ENCODE measurements at regions not wholly inside any gene's neighbourhood (a gene's known extent, or its start where the extent isn't known, plus 50 kb on each side); places are given as distances from the start of the nearest gene placed in this dataset.

DNA sequence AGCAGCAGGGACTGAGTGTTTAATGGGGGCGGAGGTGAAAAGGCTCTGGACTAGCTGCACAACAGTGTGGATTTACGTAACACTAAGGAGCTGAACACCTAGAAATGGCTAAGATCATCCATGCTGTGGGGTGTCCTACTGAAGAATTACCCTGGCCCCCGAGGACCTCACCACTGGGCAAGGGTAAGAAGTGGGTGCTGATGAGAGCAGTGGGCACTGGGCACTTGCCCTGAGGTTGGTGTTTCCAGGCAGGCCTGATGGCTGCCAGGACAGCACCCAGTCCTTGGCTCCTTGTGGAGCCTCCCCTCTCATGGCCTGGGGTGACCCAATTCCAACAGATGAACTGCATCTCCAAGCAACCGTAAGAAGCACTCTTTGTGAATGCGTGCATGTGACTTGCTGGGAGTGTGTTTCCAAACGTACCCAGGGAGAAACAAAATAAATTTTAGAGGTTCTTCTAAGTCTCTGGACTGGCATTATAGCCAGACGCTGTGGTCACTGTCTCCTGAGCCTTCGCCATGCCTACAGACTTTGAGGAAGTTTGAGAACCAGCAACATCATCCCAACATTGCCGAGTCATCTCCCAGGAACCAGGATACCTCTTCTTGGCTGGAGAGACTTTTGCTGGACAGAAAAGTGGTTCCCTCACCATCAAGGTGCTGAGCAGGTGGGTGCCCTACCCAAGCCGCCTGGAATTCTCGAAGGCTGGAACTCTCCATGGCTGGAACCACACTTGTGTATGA lies 245.9 kb downstream of the ERMARD start:
- Histone ChIP-seq H3K27me3 (ENCODE audit: insufficient read depth) (no peaks in the 10 kb centered on the region), H3K79me2 (ENCODE audit: insufficient read depth) (no peaks in the 10 kb centered on the region), H3K4me2 (no peak overlapping the region), H3K27ac (ENCODE audit: low read depth in 2 of 2, low read length in 1 of 2) (no peak overlapping the region), H3K4me3 (ENCODE audit: low read depth in 2 of 2, low read length in 1 of 2) (no peak overlapping the region), H3F3A (replicated peaks; ENCODE audit: insufficient read depth) (no peaks in the 10 kb centered on the region), H2AFZ (ENCODE audit: low read depth) (no peak overlapping the region), H3K9me2 (no peaks in the 10 kb centered on the region), H3K4me1 (ENCODE audit: control insufficient read depth in 1 of 2, insufficient read depth in 2 of 2, low read depth in 1 of 2, low read length in 1 of 2) (peaks cover 0 to 5% of the 10 kb centered on the region in 2 experiments; a peak in 1 of 4 replicates), H3K9me3 (no peaks in the 10 kb centered on the region), H3K36me3 (replicated peaks in 1 of 2; ENCODE audit: control insufficient read depth in 1 of 2, insufficient read depth in 2 of 2, low read length in 1 of 2) (no peaks in the 10 kb centered on the region), H4K20me1 (ENCODE audit: insufficient read depth) (no peaks in the 10 kb centered on the region), H3K9ac (no peak overlapping the region)
- DNase-seq: no peak
- CTCF ChIA-PET: no interaction called here
- POLR2A ChIA-PET: no interaction called here
- TF ChIP-seq TCF12 (IDR thresholded peaks at IDR 0.05): no peak
- TF ChIP-seq, protein P1, sequence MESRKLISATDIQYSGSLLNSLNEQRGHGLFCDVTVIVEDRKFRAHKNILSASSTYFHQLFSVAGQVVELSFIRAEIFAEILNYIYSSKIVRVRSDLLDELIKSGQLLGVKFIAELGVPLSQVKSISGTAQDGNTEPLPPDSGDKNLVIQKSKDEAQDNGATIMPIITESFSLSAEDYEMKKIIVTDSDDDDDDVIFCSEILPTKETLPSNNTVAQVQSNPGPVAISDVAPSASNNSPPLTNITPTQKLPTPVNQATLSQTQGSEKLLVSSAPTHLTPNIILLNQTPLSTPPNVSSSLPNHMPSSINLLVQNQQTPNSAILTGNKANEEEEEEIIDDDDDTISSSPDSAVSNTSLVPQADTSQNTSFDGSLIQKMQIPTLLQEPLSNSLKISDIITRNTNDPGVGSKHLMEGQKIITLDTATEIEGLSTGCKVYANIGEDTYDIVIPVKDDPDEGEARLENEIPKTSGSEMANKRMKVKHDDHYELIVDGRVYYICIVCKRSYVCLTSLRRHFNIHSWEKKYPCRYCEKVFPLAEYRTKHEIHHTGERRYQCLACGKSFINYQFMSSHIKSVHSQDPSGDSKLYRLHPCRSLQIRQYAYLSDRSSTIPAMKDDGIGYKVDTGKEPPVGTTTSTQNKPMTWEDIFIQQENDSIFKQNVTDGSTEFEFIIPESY (IDR thresholded peaks at IDR 0.05; ENCODE audit: borderline replicate concordance, low read depth): no peak
- no peak for TF ChIP-seq TEAD4 (IDR thresholded peaks at IDR 0.05; ENCODE audit: borderline replicate concordance, insufficient read depth)
- TF ChIP-seq JUND (IDR thresholded peaks at IDR 0.05): no peak
- TF ChIP-seq, protein P2, sequence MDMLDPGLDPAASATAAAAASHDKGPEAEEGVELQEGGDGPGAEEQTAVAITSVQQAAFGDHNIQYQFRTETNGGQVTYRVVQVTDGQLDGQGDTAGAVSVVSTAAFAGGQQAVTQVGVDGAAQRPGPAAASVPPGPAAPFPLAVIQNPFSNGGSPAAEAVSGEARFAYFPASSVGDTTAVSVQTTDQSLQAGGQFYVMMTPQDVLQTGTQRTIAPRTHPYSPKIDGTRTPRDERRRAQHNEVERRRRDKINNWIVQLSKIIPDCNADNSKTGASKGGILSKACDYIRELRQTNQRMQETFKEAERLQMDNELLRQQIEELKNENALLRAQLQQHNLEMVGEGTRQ (IDR thresholded peaks at IDR 0.05; ENCODE audit: borderline replicate concordance, low read depth, low read length): no peak
- TF ChIP-seq, protein P3, sequence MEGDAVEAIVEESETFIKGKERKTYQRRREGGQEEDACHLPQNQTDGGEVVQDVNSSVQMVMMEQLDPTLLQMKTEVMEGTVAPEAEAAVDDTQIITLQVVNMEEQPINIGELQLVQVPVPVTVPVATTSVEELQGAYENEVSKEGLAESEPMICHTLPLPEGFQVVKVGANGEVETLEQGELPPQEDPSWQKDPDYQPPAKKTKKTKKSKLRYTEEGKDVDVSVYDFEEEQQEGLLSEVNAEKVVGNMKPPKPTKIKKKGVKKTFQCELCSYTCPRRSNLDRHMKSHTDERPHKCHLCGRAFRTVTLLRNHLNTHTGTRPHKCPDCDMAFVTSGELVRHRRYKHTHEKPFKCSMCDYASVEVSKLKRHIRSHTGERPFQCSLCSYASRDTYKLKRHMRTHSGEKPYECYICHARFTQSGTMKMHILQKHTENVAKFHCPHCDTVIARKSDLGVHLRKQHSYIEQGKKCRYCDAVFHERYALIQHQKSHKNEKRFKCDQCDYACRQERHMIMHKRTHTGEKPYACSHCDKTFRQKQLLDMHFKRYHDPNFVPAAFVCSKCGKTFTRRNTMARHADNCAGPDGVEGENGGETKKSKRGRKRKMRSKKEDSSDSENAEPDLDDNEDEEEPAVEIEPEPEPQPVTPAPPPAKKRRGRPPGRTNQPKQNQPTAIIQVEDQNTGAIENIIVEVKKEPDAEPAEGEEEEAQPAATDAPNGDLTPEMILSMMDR (IDR thresholded peaks at IDR 0.05): no peak
- TF ChIP-seq RXRA (IDR thresholded peaks at IDR 0.05; ENCODE audit: borderline replicate concordance, low read depth): no peak
- TF ChIP-seq GATA2 (CRISPR knock-in tag; IDR thresholded peaks at IDR 0.05): no peak
- no peak for TF ChIP-seq FOSL2 (IDR thresholded peaks at IDR 0.05; ENCODE audit: borderline replicate concordance, low read depth)
- no peak for TF ChIP-seq FOXM1 (IDR thresholded peaks at IDR 0.05; ENCODE audit: low read depth)
- no peak for TF ChIP-seq YY1 (IDR thresholded peaks at IDR 0.05; ENCODE audit: low read depth)
- TF ChIP-seq EP300 (IDR thresholded peaks at IDR 0.05; ENCODE audit: borderline replicate concordance in 1 of 2, low read depth in 1 of 2, low read length in 1 of 2): no peak
- TF ChIP-seq, protein P4, sequence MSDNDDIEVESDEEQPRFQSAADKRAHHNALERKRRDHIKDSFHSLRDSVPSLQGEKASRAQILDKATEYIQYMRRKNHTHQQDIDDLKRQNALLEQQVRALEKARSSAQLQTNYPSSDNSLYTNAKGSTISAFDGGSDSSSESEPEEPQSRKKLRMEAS (IDR thresholded peaks at IDR 0.05; ENCODE audit: low read depth): no peak
- TF ChIP-seq RFX5 (IDR thresholded peaks at IDR 0.05; ENCODE audit: low read length): no peak
- no peak for TF ChIP-seq POLR2AphosphoS5 (IDR thresholded peaks at IDR 0.05; ENCODE audit: low read depth, low read length)
- no peak for TF ChIP-seq MXI1 (IDR thresholded peaks at IDR 0.05; ENCODE audit: low read depth, low read length)
- no peak for TF ChIP-seq ELF1 (IDR thresholded peaks at IDR 0.05)
- 46% methylated on average over 10 of the region's 11 CpGs for WGBS (ENCODE audit: low lambda C conversion rate)

Data from SK-N-SH (cell line).